H4 (cell line): ENCODE measurements at regions not wholly inside any gene's neighbourhood (a gene's known extent, or its start where the extent isn't known, plus 50 kb on each side); places are given as distances from the start of the nearest gene placed in this dataset.

ENCODE experiments used
- DNase-seq: peaks from one replicate; pipeline ENCODE4 v3.0.0-alpha.2; 2015; ENCODE audit warnings: low spot score

GRCh38 chr21:26784974-26785373 lies 60.2 kb downstream of the ADAMTS1 start:
- no peak for DNase-seq

- DNase-seq: no peak
Measured at GRCh38 chr21:26783466-26784195, 61.6 kb downstream of the ADAMTS1 start.

GRCh38 chr21:26782747-26783146 lies 62.5 kb downstream of the ADAMTS1 start:
- DNase-seq: no peak

DNA sequence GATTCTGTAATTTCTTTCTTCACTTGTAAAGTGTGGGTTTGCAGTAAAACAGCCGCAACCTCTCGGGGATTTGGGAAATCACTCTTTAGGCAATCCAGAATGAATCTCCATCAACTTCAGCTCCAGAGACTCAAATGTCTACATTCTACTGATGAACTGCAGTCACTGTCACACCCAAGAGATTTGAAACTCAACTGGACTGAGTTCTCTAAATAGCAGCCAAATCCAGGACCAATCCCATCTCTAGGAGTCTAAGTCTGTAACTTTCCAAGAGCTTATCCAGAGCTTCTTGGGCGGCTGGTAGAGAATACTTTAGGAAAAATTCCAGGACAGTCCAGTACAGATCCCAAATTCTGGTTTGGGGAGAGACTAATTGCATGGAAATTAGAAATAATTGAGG lies 62.9 kb downstream of the ADAMTS1 start:
- DNase-seq: no peak

DNA sequence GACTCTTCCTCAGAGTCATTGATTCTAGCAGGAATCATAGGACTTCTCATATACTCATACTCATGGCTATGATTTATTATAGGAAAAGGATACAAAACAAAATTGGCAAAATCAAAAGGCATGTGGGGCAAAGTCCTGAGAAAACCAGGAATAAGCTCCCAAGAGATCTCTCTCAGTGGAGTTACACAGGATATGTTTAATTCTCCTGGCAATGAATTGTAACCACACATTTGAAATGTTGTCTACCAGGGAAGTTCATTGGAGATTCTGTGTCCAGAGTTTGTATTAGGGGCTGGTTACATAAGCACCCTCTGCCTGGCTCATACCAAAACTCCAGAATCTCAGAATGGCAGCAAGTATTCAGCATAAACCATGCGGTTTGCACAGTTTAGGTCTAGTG lies 63.9 kb downstream of the ADAMTS1 start:
- DNase-seq: no peak

- DNase-seq: no peak
Measured at GRCh38 chr21:26777166-26777565, 68.0 kb downstream of the ADAMTS1 start.

GRCh38 chr21:26776310-26777021 lies 68.7 kb downstream of the ADAMTS1 start:
- DNase-seq: no peak

- no peak for DNase-seq
Measured at GRCh38 chr21:26773058-26773457, 72.2 kb downstream of the ADAMTS1 start.

DNA sequence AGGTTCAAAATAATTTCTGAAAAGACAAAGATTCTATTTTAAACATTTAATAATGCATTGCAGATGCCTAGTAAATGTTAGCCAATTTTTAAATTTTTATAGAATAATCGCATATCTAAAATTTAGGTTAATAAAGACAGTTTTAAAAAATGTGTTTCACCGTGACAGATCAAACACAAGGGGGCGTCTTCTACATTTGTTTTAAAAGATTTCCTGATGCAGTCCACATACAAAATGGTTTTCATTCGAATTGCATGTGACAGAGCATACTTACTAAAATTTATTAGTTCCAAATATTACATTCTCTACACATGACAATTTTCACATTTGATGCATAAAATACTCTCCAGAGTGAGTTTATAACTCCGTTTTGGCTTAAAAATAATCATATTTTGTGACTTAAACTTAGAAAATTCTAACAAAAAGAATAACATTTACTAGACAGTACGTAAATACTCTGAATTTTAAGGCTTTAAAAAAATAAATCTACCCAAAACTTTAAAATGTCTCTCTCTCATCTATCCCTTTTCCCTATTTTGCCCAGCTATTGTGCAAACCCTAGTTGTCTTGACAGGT lies 75.5 kb downstream of the ADAMTS1 start:
- peak; percentile 43 for DNase-seq

DNA sequence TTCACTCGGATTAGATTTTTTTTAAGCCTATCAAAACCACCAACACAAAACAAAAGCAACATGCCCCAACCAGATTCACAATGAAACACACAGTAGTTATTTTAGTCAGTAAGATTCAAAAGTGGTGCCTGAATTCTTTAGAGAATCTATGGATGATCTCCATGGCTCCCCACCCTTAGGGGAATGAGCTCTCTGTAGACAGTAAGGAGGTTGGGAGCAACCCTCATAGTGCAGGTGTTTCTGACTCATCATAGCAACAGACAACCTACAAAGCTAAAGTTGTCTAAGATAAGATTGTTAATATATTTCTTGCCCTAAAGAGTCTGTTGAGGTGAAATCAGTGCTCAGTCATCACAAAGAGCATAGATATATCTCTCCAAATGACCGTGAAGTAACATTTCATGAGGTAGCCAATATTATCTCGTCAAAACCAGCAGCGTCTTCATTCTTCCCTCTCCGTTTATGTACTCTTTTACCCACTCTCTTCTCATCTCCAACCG lies 78.3 kb downstream of the ADAMTS1 start:
- no peak for DNase-seq

DNA sequence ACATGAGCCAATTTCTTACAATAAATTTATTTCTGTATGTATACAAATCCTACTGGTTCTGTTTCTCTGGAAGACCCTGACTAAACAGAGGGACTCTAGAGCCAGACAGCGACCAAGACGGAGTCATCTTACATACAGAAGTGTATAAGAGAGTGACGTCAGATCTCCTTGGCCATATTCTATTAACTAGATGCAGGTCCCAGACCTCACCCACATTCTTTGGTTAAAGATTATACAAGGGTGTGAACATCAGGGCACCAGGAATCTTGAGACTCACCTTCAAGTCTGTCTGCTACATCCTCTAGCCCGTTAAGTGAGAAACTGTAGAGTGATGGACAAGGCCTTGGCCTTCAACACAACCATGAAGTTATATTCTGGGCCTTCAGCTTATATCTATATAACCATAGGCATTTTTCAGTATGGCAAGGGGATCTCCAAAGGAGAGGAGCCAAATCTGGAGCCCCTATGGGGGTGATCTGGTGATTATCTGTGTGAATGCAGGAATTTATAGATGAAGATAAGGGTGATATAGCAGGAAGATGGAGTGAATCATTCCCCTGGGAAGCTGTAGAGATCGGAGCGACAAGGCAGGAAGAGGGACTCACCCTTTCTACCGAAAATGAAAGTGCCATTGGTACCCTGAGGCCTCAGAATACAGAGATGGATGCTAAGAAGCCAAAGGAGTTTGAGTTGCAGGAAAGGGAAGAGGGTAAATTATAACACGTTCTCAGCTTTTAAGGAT lies 83.9 kb downstream of the ADAMTS1 start:
- DNase-seq: no peak

GRCh38 chr21:26759731-26760130 lies 85.5 kb downstream of the ADAMTS1 start:
- no peak for DNase-seq

DNA sequence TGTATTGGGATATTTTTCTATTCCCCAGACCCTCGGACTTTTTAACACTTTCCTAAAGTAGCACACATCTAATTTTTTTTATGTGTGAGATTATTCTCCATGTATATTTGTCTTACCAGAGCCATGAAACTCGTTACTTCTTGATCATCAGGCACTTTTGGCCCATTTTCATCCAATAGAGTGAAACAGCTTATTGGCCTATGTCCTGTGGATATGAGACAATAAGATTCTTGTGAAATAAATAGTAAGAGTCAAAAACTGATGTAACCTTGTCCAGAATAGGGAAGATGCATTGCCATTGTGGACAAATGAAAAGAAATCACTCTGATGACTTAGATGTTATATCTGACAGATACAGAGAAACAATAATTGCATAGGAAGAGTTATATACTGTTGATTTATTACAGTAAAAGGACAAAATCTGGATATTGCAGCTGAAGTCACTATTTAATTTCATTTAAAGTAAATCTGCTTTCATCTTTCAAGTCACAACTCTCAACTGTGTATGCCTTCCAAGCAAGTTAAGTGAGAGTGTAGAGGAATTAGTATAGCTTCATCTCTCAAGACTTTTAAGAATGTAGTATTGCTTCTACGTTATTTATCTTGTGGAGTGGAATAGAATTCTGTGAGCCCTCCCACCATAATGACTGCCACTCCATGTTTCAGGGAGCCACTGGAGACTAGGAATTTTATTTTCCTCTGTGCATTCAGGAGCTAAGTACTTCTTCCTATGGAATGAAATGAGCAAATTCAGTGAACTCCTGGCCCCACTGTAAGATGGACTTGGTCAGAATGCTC lies 86.9 kb downstream of the ADAMTS1 start:
- no peak for DNase-seq

DNA sequence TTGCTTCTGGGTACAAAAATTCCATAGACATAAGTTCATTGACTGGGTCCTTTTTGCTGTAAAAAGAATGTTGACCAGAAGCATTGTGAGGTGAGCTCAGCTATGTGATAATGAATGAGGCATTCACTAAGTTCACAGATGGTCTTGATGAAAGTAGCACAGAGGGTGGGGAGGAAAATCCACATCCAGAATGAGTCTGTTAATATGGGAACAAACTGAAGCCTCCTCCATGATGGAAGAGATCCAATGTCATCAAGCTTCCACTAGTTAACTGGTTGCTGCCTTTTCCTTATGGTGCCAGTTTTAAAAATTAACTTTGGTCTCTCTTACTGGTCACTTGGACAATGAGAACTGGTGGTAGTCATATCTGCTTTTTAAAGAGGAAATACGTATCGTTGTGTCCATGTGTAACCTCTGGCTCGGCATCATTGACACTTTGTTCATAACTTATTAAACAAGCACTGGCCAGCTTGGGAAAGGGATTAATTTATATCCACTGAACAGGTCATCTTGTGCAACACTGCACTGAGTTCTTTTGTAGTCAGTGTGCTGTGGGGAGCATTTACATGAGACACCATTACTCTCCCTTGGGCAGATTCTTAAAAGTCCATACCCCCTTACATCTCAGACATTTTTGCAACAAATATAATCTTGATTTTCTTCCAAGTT lies 88.6 kb downstream of the ADAMTS1 start:
- DNase-seq: no peak

GRCh38 chr21:26754853-26755252 lies 90.4 kb downstream of the ADAMTS1 start:
- no peak for DNase-seq

DNA sequence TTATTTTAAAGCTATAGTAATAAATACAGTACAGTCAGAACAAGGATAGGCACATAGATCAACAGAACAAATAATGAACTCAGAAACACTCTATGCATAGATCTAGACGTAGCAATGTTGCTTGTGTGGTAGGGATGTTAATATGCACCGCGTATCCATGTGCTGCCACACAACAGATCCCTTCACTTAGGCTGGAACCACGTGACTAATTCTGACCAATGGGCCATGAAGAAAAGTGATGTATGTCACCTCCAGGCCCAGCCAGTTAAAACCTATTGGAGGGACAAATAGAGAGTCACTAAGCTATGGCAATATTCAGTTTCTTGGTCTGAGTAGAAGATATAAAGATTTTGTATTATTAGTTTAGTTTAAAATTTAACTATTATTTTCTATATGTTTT lies 91.4 kb downstream of the ADAMTS1 start:
- no peak for DNase-seq

GRCh38 chr21:26752849-26753248 lies 92.4 kb downstream of the ADAMTS1 start:
- DNase-seq: no peak

- DNase-seq: no peak
Measured at GRCh38 chr21:26751305-26751704, 93.9 kb downstream of the ADAMTS1 start.

DNA sequence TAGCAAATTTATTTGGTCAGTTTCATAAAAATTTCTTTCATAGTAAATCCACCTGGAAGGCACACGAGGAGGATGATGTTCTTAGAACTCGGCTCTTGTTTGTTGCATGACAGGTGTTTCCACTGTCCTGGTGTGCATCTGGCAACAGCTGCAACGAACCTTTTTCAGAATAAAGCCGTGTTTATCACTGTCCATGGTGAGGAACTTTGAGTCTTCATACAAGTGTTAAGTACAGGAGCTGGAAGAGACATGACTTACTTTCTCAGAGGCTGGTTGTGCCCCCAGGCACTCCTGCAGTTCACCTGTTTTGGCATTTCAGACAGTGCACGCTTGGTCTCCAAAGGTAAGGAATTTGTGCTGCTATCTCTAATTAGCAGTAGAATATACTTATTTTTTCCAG lies 97.1 kb downstream of the ADAMTS1 start:
- DNase-seq: no peak

DNA sequence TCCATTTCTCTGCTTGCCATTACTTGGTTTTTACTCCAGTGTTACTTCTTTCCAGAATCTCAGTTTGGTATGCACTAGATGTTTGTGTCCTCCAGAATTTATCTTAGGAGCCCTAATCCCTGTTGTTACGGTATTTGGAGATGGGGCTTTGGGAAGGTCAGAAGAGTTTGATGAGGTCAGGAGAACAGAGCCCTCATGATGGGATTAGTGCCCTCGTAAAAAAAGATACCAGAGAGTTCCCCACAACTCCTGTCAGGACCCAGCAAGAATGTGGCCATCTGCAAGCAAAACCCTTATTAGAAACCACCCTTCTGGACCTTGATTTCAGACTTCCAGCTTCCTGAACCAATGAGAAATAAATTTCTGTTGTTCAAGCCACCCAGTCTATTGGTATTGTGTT lies 98.0 kb downstream of the ADAMTS1 start:
- DNase-seq: no peak

DNA sequence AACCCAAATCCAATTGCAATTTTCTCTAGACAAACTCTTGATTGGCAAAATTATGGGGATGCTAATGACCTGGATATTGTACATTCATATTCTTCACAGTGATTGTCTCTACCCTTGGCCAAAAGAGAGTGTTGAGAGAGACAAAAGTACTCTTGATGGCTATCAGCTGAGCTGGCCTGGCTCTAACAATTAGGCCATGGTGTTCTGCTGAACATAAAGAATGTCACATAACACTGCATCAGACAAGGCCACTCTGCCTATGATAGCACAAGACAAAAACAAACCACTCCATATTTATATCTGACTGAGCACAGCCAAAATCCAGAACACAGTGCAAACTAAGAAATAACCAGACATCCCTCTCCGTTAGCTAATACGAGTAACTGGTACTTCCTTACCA lies 101.7 kb downstream of the ADAMTS1 start:
- DNase-seq: no peak
